GM23248 (cell line): ENCODE measurements at regions not wholly inside any gene's neighbourhood (a gene's known extent, or its start where the extent isn't known, plus 50 kb on each side); places are given as distances from the start of the nearest gene placed in this dataset.

ENCODE experiments used
- EZH2 ChIP-seq: fragments of 200-600 bp; sonication (generic); IDR thresholded peaks from 2 replicates; pipeline ENCODE4 v1.6.1; 2018; ENCODE audit warnings: antibody characterized with exemption, mild to moderate bottlenecking; ENCODE audit not compliant: insufficient read depth, poor library complexity, severe bottlenecking
- EZH2phosphoT487 ChIP-seq: fragments of 200-600 bp; sonication (generic); IDR thresholded peaks from 2 replicates; pipeline ENCODE4 v1.6.1; 2018; ENCODE audit warnings: antibody characterized with exemption, moderate library complexity, mild to moderate bottlenecking, low read depth; ENCODE audit not compliant: insufficient read depth

DNA sequence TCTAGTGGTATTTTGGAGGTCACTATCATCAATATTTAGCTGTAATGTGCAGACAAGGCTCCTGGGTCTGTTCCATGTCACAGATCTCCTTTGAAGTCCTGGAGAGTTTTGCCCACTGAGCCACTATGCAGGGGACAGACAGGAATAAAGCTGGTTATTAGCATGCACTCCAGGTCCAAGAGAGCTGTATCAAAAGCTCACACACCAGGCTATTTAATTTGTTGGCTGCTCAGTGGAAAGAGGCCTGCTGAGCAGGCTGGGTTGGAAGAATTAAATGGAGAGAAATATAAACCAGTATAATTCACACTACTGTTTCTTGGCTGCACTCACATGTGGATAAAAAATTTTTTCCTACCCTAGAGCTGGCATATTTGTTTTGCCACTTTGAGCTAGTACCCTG lies 113.8 kb upstream of the TAF11L2 start:
- TF ChIP-seq EZH2phosphoT487 (no peak), EZH2 (no peak)
